NCI-H446 (cell line): ENCODE measurements at regions not wholly inside any gene's neighbourhood (a gene's known extent, or its start where the extent isn't known, plus 50 kb on each side); places are given as distances from the start of the nearest gene placed in this dataset.
"Not testable (repeated sequence)": the region's sequence is repeated elsewhere in the genome, so short reads cannot be mapped to it uniquely, and the experiment has no call there.

Source experiments
- DNase-seq, 2 experiments: peaks; one replicate each; lab custom pipeline; 2025; lab: John Stamatoyannopoulos, UW

- DNase-seq: no peak
Observed at GRCh38 chr22:22716136-22716665, 71.8 kb downstream of the GGTLC2 start.

DNA sequence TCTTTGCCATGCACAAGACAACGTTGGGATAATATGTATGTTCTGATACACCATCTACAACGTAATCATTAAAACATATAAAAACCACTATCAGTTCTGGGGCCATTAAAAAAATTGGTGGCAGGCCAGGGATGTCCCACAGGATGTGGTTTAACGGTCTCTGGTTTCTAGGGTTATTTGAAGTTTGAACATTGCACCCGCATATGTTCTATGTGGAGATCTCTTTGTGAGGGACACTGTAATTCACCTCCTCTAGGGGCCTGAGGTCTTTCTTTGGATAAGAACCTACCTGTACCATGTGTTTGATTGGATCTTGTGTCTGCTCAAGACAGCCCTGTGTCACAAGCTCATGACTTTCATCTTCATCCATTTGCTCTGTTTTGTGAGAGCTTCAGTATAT is 73.2 kb downstream of the GGTLC2 start:
- no peak for DNase-seq

GRCh38 chr22:22720201-22720723 is 75.8 kb downstream of the GGTLC2 start:
- DNase-seq: peak in 1 of 2 experiments; percentile 42

- no peak for DNase-seq
Observed at GRCh38 chr22:22720724-22721261, 76.4 kb downstream of the GGTLC2 start.

DNA sequence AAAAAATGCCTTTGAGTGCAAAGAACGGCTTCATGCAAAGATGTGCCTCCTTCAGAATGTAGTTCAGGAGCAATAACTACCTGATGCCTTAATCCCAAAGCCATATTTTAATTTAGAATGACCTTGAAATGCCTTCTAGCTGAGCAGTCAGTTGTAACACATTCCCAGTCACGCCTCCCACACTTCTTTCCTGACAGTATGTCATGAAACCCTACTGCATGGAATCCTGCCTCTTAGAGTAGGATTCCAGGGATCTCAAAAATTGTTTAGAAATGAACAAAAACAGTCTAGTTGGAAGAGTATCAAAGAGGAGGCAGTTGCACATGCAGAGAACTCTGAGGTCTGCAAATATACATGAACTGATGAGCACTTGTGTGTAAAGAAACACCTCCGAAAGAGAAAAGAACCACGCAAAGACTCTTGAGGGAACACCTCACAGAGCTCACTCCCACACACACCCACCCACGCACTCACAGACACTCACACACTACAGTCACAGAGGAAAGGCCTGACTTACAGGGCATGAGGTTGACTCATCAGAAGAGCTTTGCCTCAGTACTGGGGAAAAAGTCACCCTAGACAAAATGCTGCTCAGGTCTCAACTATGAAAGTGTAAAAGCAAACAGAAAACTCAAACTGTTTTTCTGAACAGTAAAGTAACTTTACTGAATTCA is 77.4 kb downstream of the GGTLC2 start:
- DNase-seq: no peak

- no peak for DNase-seq
Observed at GRCh38 chr22:22728382-22728781, 84.0 kb downstream of the GGTLC2 start.

GRCh38 chr22:22730655-22731373 is 86.4 kb downstream of the GGTLC2 start:
- no peak for DNase-seq

GRCh38 chr22:22731374-22731676 is 86.9 kb downstream of the GGTLC2 start:
- DNase-seq: no peak

- DNase-seq: not testable (repeated sequence)
Observed at GRCh38 chr22:22733006-22733405, 88.6 kb downstream of the GGTLC2 start.

DNA sequence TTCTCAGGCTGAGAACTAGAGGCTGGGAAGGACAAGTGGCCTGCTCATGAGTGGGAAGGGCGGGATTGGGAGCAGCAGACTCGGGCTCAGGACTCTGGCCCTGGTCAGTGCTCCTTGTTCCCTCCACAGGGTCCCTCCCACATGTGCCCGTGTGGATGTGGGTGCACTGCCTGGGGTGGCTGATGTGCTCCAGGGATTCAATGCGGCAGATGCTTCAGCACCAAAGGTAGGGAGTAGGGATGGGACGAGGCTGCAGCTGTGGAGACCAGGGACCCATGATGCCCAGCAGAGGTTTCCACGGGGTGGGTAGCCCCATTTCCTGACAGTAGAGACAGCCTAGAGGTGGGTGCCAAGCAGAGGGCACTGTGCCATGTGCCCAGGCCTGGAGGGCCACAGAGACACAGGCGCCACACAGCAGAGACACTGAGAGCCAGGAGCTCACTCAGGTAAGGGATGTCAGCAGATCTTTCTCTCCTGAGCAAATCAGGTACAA is 89.5 kb downstream of the GGTLC2 start:
- no peak for DNase-seq

DNA sequence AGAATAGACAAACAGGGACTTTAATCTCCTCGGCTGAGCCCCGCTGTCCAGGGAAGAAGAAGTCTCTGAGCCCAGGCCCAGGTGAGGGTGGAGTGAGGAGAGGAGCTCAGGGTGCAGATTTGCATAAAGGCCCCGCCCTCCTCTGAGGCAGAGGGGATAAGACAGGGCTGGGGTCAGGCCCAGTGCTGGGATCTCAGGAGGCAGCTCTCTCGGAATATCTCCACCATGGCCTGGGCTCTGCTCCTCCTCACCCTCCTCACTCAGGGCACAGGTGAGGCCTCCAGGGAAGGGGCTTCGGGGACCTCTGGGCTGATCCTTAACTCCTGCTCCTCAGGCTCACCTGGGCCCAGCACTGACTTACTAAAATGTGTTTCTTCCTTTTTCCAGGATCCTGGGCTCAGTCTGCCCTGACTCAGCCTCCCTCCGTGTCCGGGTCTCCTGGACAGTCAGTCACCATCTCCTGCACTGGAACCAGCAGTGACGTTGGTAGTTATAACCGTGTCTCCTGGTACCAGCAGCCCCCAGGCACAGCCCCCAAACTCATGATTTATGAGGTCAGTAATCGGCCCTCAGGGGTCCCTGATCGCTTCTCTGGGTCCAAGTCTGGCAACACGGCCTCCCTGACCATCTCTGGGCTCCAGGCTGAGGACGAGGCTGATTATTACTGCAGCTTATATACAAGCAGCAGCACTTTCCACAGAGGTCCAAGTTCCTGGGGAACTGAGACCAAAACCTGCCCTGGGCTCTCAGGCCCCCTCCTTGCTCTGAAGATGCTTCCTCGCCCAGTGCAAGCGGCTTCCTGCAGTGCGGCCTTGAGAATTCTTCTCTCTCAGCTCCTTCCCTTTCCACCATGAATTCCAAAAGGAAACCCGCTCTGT is 90.2 kb downstream of the GGTLC2 start:
- not testable (repeated sequence) for DNase-seq

DNA sequence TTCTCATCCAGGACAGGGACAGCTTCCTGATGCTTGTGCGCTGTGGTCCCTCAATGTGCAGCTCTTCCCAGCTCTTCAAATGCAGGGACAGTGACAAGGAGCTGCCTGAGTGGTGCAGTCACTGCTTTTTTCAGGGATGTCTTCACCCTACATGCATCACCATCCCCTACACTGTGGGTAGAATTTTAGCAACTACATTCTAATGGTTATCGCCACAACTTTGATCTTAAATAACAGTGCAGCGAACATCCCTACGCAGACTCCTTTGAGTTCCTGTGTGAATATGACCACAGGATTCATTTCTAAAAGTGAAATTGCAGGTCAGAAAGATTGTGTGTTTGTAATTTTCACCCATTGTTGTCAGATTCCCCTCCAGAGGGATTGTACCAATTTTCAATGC is 90.9 kb downstream of the GGTLC2 start:
- DNase-seq: not testable (repeated sequence)

GRCh38 chr22:22735695-22736611 is 91.5 kb downstream of the GGTLC2 start:
- DNase-seq: no peak

DNA sequence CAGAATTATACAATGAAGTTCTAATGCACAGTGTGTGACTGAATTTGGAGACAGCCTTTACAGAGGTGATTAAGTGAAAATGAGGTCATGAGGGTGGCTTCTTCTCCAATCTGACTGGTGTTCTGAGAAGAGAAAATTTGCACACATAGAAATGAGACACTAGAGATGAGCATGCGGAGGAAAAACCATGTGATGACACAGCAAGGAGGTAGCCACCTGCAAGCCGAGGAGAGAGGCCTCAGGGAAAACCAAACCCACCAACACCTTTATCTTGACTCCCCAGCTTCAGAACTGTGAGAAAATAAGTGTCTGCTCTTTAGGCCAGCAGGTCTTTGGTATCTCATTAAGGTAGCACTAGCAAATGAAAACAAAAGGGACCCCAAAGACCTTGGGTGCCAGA is 93.2 kb downstream of the GGTLC2 start:
- no peak for DNase-seq

- DNase-seq: no peak
Observed at GRCh38 chr22:22738959-22739585, 94.7 kb downstream of the GGTLC2 start.

DNA sequence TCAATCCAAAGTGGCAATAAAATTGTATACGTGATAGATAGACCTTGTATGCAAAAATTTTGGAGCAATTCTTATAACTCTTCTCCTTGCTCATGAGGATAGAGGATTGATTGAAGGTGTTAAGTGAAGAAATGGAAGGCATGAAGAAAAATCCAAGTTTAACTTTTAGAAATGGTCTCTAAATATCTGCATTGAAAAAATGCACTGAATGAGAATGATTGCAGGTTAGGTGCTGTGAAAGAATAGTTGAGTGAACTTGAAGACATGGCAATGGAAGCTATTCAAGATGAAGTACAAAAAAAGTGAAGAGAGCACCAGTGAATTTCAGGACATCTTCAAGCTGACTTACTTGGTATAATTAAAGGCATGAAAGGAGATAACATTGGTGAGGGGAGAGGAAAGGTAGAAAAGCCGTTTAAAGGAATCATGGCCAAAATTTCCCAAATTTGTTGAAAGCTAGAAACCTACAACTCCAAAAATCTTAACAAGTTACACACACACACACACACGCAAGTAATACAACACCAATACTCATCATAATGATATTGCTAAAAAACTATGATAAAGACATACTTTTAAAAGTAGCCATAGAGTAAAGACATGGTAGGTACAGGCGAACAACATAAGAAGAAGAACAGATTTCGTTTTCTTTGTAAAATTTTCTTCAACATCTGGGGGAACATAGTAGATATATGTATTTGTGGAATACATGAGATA is 96.3 kb downstream of the GGTLC2 start:
- DNase-seq: no peak

DNA sequence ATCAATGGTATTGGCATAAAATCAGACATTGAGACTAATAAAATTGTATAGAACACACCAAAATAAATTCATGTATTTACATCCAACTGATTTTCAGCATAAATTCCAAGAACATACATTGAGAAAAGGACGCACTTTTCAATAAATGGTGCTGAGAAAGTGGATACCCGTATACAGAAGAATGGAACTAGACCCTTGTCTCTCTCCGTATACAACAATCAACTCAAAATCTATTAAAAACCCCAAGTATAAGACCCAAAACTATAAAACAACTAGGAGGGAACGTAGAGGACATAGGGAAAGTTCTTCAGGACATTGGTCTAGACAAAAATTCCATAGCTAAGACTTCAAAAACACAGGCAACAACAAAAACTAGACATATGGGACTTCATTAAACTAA is 97.4 kb downstream of the GGTLC2 start:
- no peak for DNase-seq

- DNase-seq: no peak
Observed at GRCh38 chr22:22742641-22743040, 98.2 kb downstream of the GGTLC2 start.

DNA sequence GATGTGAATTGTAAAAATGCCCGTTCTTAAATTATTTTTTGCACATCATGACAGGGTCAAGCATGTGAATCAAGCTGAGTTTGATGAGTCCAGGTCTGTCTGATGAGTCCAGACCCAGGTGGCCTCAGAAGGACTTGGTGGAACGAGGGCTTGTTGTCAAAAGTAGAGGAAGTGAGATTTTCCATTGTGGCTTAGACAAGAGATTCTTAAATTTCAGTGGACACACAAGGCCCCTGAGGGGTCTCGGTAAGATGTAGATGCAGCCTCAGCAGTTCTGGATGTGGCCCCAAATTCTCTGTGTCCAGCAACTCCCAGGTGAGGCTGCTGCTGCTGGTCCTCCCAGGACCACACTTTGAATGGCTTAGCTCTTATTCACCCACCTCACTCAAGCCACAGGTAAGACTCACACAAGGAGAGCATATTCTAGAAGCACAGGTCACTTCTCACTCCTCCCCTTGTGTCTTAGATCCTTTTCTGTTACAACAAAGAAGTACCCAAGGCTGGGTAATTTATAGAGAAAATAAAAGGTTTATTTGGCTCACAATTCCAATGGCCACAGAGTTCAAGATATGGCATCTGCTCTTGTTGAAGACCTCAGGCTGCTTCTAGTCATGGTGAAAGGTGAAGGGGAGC is 98.8 kb downstream of the GGTLC2 start:
- DNase-seq: no peak
